PC-9 (cell line): ENCODE measurements at regions not wholly inside any gene's neighbourhood (a gene's known extent, or its start where the extent isn't known, plus 50 kb on each side); places are given as distances from the start of the nearest gene placed in this dataset.

Experiments used
- BruUV-seq: library from RNA; stranded (reverse); fragments of 400-500 nt; replicated peaks from 2 replicates; lab custom pipeline; 2021; lab: Mats Ljungman, UMichigan
- CTCF ChIA-PET: fragments of 300-600 bp; sonication (Branson Sonifier 250); formaldehyde crosslinking; loops from one replicate; lab custom pipeline; 2022; ENCODE audit warnings: antibody characterized with exemption; lab: Charles Lee
- POLR2A ChIA-PET: fragments of 300-600 bp; sonication (Branson Sonifier 250); formaldehyde crosslinking; loops from one replicate; lab custom pipeline; 2022; ENCODE audit warnings: antibody characterized with exemption; ENCODE audit not compliant: unreplicated experiment; lab: Charles Lee
- DNase-seq, 2 experiments: peaks; one replicate each; pipeline versions ENCODE4 v3.0.0 to v3.0.0-alpha.2; 2015 to 2022; ENCODE audit warnings: mixed read lengths in 1 of 2
- H2AFZ ChIP-seq: fragments of 200-600 bp; sonication (generic); 2 replicates; pipeline ENCODE4 v1.8.1; 2017; ENCODE audit warnings: antibody characterized with exemption
- H3F3A ChIP-seq: fragments of 200-600 bp; sonication (generic); 2 replicates; pipeline ENCODE4 v1.8.1; 2017; ENCODE audit warnings: antibody characterized with exemption, mild to moderate bottlenecking, low read depth; ENCODE audit not compliant: insufficient read depth
- H3K27ac ChIP-seq: fragments of 200-600 bp; sonication (generic); 2 replicates; pipeline ENCODE4 v1.6.1; 2016; ENCODE audit warnings: mixed run types
- H3K27me3 ChIP-seq: fragments of 200-600 bp; sonication (generic); 2 replicates; pipeline ENCODE4 v1.6.1; 2016; ENCODE audit warnings: low read depth, mixed run types; ENCODE audit not compliant: insufficient read depth
- H3K36me3 ChIP-seq: fragments of 200-600 bp; sonication (generic); 2 replicates; pipeline ENCODE4 v1.6.1; 2016; ENCODE audit warnings: low read depth, mixed run types
- H3K4me1 ChIP-seq: fragments of 200-600 bp; sonication (generic); replicated peaks from 2 replicates; pipeline ENCODE4 v1.6.1; 2016; ENCODE audit warnings: mixed run types; ENCODE audit not compliant: insufficient read depth
- H3K4me2 ChIP-seq: fragments of 200-600 bp; sonication (generic); 2 replicates; pipeline ENCODE4 v1.6.1; 2017; ENCODE audit warnings: mixed run types
- H3K4me3 ChIP-seq: fragments of 200-600 bp; sonication (generic); 2 replicates; pipeline ENCODE4 v1.6.1; 2016; ENCODE audit warnings: mixed run types
- H3K79me2 ChIP-seq: fragments of 200-600 bp; sonication (generic); 2 replicates; pipeline ENCODE4 v1.6.1; 2017; ENCODE audit warnings: low read depth, mixed run types
- H3K9me2 ChIP-seq: fragments of 200-600 bp; sonication (generic); 2 replicates; pipeline ENCODE4 v1.8.1; 2017; ENCODE audit warnings: mild to moderate bottlenecking; ENCODE audit not compliant: insufficient read depth
- H3K9me3 ChIP-seq: fragments of 200-600 bp; sonication (generic); 2 replicates; pipeline ENCODE4 v1.8.1; 2016; ENCODE audit warnings: low read depth; ENCODE audit not compliant: insufficient read depth
- H4K20me1 ChIP-seq: fragments of 200-600 bp; sonication (generic); 2 replicates; pipeline ENCODE4 v1.8.1; 2017; ENCODE audit not compliant: insufficient read depth
- EZH2 ChIP-seq: fragments of 200-600 bp; sonication (generic); IDR thresholded peaks from 2 replicates; pipeline ENCODE4 v1.8.0; 2017; ENCODE audit warnings: antibody characterized with exemption, low read depth
- intact Hi-C: fragments of 100-400 bp; cut with micrococcal nuclease; formaldehyde crosslinking; loops from one replicate; pipeline ENCODE4 v1.10.0; 2022; ENCODE audit not compliant: unreplicated experiment
- TF ChIP-seq, protein P1 (sequence below): fragments of 200-600 bp; sonication (generic); conservative IDR thresholded peaks from 2 replicates; pipeline ENCODE4 v1.6.1; 2017; ENCODE audit warnings: mixed run types, antibody characterized with exemption, mild to moderate bottlenecking, moderate library complexity

DNA sequence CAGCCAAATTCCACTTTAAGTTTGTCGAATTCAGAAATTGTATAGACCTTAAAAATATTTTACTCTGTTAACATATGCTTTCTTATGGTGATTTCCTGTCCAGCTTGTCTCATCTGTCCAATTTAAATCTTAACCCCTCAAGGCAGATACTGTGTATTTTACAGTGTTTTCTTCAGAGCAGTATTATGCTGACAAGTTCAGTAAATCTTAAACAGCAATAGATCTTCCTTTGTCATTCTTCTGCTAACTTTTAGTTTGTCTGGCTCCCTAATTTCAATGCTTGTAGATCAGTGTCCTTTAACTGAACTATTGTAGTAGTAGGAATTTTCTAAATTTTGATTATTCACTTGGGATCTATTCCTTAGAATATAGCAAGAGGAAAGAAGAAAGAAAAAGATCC, 52.8 kb upstream of the MEIS1 start:
- no peak overlapping the region for H3K27ac ChIP-seq
- BruUV-seq: no TSS peak
- POLR2A ChIA-PET: no interaction called here

DNA sequence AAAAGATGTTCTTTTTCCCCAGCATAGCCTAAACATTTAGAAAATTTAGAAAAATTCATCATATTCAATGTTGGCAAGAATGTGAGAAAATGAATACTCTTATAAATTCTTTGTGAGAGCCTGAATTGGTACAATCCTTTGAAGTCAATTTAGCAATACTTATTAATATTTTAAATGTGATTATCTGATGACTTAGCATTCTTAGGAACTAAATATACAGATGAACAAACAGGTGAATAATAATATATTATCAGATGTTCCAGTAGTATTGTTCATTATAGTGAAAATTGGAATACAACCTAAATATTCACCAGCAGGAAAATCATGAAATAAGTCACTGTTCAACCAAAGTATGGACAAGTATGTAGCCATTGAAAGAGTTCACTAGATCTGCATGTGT, 55.5 kb upstream of the MEIS1 start:
- POLR2A ChIA-PET: no interaction called here
- H3K9me2 ChIP-seq: no peaks in the 10 kb centered on the region
- H3K4me3 ChIP-seq: no peak overlapping the region
- no peaks in the 10 kb centered on the region for H3K36me3 ChIP-seq
- intact Hi-C loops: no loop called here
- no TSS peak for BruUV-seq
- H3F3A ChIP-seq: no peaks in the 10 kb centered on the region
- H2AFZ ChIP-seq: no peak overlapping the region
- no peaks in the 10 kb centered on the region for H3K27me3 ChIP-seq
- TF ChIP-seq EZH2: no peak
- TF ChIP-seq, protein P1, sequence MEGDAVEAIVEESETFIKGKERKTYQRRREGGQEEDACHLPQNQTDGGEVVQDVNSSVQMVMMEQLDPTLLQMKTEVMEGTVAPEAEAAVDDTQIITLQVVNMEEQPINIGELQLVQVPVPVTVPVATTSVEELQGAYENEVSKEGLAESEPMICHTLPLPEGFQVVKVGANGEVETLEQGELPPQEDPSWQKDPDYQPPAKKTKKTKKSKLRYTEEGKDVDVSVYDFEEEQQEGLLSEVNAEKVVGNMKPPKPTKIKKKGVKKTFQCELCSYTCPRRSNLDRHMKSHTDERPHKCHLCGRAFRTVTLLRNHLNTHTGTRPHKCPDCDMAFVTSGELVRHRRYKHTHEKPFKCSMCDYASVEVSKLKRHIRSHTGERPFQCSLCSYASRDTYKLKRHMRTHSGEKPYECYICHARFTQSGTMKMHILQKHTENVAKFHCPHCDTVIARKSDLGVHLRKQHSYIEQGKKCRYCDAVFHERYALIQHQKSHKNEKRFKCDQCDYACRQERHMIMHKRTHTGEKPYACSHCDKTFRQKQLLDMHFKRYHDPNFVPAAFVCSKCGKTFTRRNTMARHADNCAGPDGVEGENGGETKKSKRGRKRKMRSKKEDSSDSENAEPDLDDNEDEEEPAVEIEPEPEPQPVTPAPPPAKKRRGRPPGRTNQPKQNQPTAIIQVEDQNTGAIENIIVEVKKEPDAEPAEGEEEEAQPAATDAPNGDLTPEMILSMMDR: no peak
- no peak overlapping the region for H3K4me2 ChIP-seq
- CTCF ChIA-PET: no interaction called here
- H3K27ac ChIP-seq: no peak overlapping the region
- H3K79me2 ChIP-seq: no peaks in the 10 kb centered on the region
- no peaks in the 10 kb centered on the region for H3K9me3 ChIP-seq
- no peaks in the 10 kb centered on the region for H4K20me1 ChIP-seq
- peaks cover 13% of the 10 kb centered on the region for H3K4me1 ChIP-seq
- no peak for DNase-seq

More for the DNA sequence above, 52.8 kb upstream of the MEIS1 start:
- H3K36me3 ChIP-seq: no peaks in the 10 kb centered on the region
- H3K4me2 ChIP-seq: no peak overlapping the region
- no peaks in the 10 kb centered on the region for H3K9me2 ChIP-seq
- DNase-seq: no peak
- intact Hi-C loops: no loop called here
- CTCF ChIA-PET: interaction anchor here (0.7 kb wide), 1 partner anchor 315 kb away, joined by 3 read pairs; no protein-coding TSS in a partner anchor
- no peak for TF ChIP-seq EZH2
- TF ChIP-seq, protein P1: no peak
- H3K79me2 ChIP-seq: no peaks in the 10 kb centered on the region
- no peak overlapping the region for H3K4me3 ChIP-seq
- H3K27me3 ChIP-seq: no peaks in the 10 kb centered on the region
- peaks cover 13% of the 10 kb centered on the region for H3K4me1 ChIP-seq
- no peaks in the 10 kb centered on the region for H3F3A ChIP-seq
- H3K9me3 ChIP-seq: no peaks in the 10 kb centered on the region
- H2AFZ ChIP-seq: no peak overlapping the region
- H4K20me1 ChIP-seq: no peaks in the 10 kb centered on the region

DNA sequence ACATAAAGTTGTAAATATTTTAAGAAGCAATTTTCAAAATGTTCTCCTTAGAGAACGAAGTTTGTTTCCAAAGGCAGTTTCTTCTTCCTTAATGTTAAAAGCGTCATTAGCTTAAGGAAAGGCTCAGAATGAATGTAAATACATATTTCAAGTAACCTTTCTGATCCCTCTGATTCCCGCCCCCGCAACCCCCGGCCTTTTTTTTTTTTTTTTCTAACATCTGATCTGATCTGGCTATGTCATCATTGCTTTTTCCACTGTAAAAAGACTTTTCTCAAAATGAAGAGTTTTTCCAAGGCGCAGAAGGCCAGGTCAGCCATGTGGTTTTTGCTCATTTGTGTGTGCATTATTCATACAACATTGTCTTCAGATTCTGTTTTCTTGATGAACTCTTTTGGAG, 57.1 kb upstream of the MEIS1 start:
- Histone ChIP-seq H2AFZ (no peak overlapping the region), H3K4me1 (no peaks in the 10 kb centered on the region; the same call in 1 of the 2 replicates), H3K9me2 (no peaks in the 10 kb centered on the region), H3K27me3 (no peaks in the 10 kb centered on the region), H3K4me3 (no peak overlapping the region), H3F3A (no peaks in the 10 kb centered on the region), H4K20me1 (no peaks in the 10 kb centered on the region), H3K4me2 (no peak overlapping the region), H3K27ac (no peak overlapping the region), H3K36me3 (no peaks in the 10 kb centered on the region), H3K79me2 (no peaks in the 10 kb centered on the region), H3K9me3 (no peaks in the 10 kb centered on the region)
- TF ChIP-seq, protein P1: no peak
- TF ChIP-seq EZH2: no peak
- ChIA-PET CTCF (no interaction called here), POLR2A (no interaction called here)
- intact Hi-C loops: no loop called here
- no TSS peak for BruUV-seq
- no peak for DNase-seq
